GM23338 (cell line): ENCODE measurements at regions not wholly inside any gene's neighbourhood (a gene's known extent, or its start where the extent isn't known, plus 50 kb on each side); places are given as distances from the start of the nearest gene placed in this dataset.

ENCODE experiments used
- CTCF ChIP-seq, 2 experiments: fragments of 200-600 bp in 1 of 2; sonication (generic) in 1 of 2; conservative IDR thresholded peaks; 2 replicates each; pipeline versions ENCODE4 v1.5.1 to v1.6.1; 2016 to 2017; ENCODE audit warnings: antibody characterized with exemption in 2 of 2, low read depth in 2 of 2, mild to moderate bottlenecking in 2 of 2, moderate library complexity in 1 of 2
- EZH2 ChIP-seq: fragments of 200-600 bp; sonication (generic); IDR thresholded peaks from one replicate; pipeline ENCODE4 v1.8.0; 2017; ENCODE audit warnings: antibody characterized with exemption, mild to moderate bottlenecking, low read depth; ENCODE audit not compliant: unreplicated experiment
- POLR2AphosphoS5 ChIP-seq: IDR thresholded peaks from 2 replicates; pipeline ENCODE4 v1.6.1; 2016; ENCODE audit warnings: antibody characterized with exemption, low read depth

GRCh38 chr2:236348279-236348678, 84.1 kb upstream of the ASB18 start:
- TF ChIP-seq CTCF (conservative IDR thresholded peaks at IDR 0.05; ENCODE audit: low read depth in 2 of 2) (no peak), POLR2AphosphoS5 (no peak), EZH2 (no peak)
